ENCODE measurements at regions not wholly inside any gene's neighbourhood (a gene's known extent, or its start where the extent isn't known, plus 50 kb on each side); places are given as distances from the start of the nearest gene placed in this dataset.

DNA sequence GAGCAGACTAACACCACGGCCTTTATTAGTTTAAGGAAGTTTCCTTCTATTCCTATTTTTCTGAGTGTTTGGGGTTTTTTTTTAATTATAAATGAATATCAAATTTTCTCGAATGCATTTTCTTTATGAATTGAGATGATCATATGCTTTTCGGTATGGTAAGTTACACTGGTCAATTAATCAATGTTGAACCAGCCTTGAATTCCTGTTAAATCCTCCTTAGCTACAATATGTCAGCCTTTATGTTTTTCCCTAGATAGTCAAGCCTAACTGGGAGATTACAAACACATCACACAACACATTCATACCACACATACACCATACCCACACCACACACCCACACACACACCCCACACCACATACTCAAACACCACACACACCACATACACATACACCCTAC is 247.6 kb downstream of the BRD1 start:
- no TSS peak for BruUV-seq (replicated peaks)
- H3K9ac ChIP-seq (ENCODE audit: insufficient read depth, low read depth, low read length): no peak overlapping the region
- CTCF ChIA-PET (ENCODE audit: low intra/inter-chr PET ratio, low total read pairs): no interaction called here
- no peak overlapping the region for H3K27ac ChIP-seq (ENCODE audit: extremely low read length, insufficient read depth, low read length)
- no peak overlapping the region for H3K4me2 ChIP-seq (ENCODE audit: low read depth, low read length)
- in situ Hi-C loops (cut with HindIII; ENCODE audit: extremely low pct_ligation_motif_present, low pct_unique_long_range_greater_than_20kb) (no loop called here), intact Hi-C loops (cut with micrococcal nuclease; ENCODE audit: unreplicated experiment) (no loop called here)
- H3K27me3 ChIP-seq (ENCODE audit: control insufficient read depth in 1 of 2, insufficient read depth in 2 of 2, low read length in 2 of 2): peaks cover 2 to 39% of the 10 kb centered on the region in 2 experiments; a peak in 3 of 5 replicates
- POLR2A ChIA-PET: no interaction called here
- DNase-seq (ENCODE audit: low spot score) (no peak), FAIRE-seq (no peak), ATAC-seq (no peak)
- H3K79me2 ChIP-seq (ENCODE audit: insufficient read depth, low read length): no peaks in the 10 kb centered on the region
- TF ChIP-seq BHLHE40 (IDR thresholded peaks at IDR 0.05; ENCODE audit: low read length) (no peak), ZNF260 (CRISPR knock-in tag; IDR thresholded peaks at IDR 0.05; ENCODE audit: borderline replicate concordance, low read depth) (no peak), SMC3 (IDR thresholded peaks at IDR 0.05; ENCODE audit: low read length) (no peak), TMF1 (CRISPR knock-in tag; IDR thresholded peaks at IDR 0.05; ENCODE audit: low read depth) (no peak), ZSCAN9 (CRISPR knock-in tag; IDR thresholded peaks at IDR 0.05; ENCODE audit: borderline replicate concordance) (no peak), ZNF367 (CRISPR knock-in tag; IDR thresholded peaks at IDR 0.05; ENCODE audit: borderline replicate concordance) (no peak), ZFY (CRISPR knock-in tag; IDR thresholded peaks at IDR 0.05) (no peak), NFIB (CRISPR knock-in tag; IDR thresholded peaks at IDR 0.05; ENCODE audit: borderline replicate concordance) (no peak), ZNF672 (CRISPR knock-in tag; IDR thresholded peaks at IDR 0.05) (no peak), NCOA2 (CRISPR knock-in tag; IDR thresholded peaks at IDR 0.05) (no peak), ZNF136 (CRISPR knock-in tag; IDR thresholded peaks at IDR 0.05; ENCODE audit: low read depth) (no peak), PHF8 (CRISPR knock-in tag; IDR thresholded peaks at IDR 0.05) (no peak), STAG1 (CRISPR knock-in tag; IDR thresholded peaks at IDR 0.05) (no peak)
- TF ChIP-seq, protein P1, sequence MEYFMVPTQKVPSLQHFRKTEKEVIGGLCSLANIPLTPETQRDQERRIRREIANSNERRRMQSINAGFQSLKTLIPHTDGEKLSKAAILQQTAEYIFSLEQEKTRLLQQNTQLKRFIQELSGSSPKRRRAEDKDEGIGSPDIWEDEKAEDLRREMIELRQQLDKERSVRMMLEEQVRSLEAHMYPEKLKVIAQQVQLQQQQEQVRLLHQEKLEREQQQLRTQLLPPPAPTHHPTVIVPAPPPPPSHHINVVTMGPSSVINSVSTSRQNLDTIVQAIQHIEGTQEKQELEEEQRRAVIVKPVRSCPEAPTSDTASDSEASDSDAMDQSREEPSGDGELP (IDR thresholded peaks at IDR 0.05; ENCODE audit: borderline replicate concordance, low read depth): no peak
- no peaks in the 10 kb centered on the region for H4K20me1 ChIP-seq (ENCODE audit: insufficient read depth, low read length)
- no peak overlapping the region for H2AFZ ChIP-seq (ENCODE audit: low read length)
- 0% methylated on average over 3 of the region's 3 CpGs for WGBS (ENCODE audit: low lambda C conversion rate)
- no peak overlapping the region for H3K4me3 ChIP-seq (replicated peaks in 1 of 3; ENCODE audit: insufficient read depth in 1 of 3, low read depth in 2 of 3, low read length in 3 of 3)
- H3K4me1 ChIP-seq (ENCODE audit: insufficient read depth, low read length): no peaks in the 10 kb centered on the region
- peaks cover 10% of the 10 kb centered on the region for H3K9me3 ChIP-seq (ENCODE audit: low read length)
- H3K36me3 ChIP-seq (replicated peaks in 1 of 2; ENCODE audit: control insufficient read depth in 1 of 2, insufficient read depth in 2 of 2, low read length in 2 of 2): no peaks in the 10 kb centered on the region

Data from HepG2 (cell line).